GM19239 (cell line): ENCODE measurements at regions not wholly inside any gene's neighbourhood (a gene's known extent, or its start where the extent isn't known, plus 50 kb on each side); places are given as distances from the start of the nearest gene placed in this dataset.

Source experiments
- DNase-seq: peaks from one replicate; pipeline ENCODE4 v3.0.0; 2011; ENCODE audit warnings: low spot score; ENCODE audit not compliant: insufficient read length
- FAIRE-seq: peaks from 2 replicates; lab custom pipeline; 2011; peaks lifted over from hg19 to GRCh38; lab: Jason Lieb, UNC

DNA sequence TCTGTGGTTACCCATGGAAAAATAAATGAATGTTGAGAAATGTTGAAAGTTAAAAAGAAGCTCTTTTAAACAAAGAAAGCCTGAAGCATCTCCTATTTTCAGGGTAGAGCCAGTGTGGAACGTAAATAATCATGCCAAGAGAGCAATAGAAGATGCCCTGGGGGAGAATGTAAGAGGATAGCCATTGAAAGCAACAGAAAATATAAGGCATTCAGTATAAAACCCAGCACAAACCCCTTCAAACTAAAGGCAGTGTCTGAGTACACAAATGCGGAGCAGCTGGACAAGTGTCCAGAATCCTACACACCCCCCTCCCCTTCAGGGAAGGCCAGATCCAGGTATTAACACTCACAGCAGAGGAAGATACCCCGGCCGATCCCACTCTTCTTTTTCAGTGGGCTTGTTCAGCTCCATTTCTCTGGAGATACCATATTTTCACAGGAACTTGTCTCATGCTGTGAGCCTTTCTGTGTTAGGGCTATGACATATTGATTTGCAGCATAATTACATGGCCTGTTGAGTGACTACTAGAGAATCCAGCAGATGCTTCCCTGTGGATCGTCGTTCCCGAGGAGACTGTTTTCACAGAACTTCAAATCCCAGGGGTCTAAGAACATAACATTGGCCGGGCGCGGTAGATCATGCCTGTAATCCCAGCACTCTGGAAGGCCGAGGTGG is 101.2 kb downstream of the PLK2 start:
- FAIRE-seq (no peak), DNase-seq (no peak)

DNA sequence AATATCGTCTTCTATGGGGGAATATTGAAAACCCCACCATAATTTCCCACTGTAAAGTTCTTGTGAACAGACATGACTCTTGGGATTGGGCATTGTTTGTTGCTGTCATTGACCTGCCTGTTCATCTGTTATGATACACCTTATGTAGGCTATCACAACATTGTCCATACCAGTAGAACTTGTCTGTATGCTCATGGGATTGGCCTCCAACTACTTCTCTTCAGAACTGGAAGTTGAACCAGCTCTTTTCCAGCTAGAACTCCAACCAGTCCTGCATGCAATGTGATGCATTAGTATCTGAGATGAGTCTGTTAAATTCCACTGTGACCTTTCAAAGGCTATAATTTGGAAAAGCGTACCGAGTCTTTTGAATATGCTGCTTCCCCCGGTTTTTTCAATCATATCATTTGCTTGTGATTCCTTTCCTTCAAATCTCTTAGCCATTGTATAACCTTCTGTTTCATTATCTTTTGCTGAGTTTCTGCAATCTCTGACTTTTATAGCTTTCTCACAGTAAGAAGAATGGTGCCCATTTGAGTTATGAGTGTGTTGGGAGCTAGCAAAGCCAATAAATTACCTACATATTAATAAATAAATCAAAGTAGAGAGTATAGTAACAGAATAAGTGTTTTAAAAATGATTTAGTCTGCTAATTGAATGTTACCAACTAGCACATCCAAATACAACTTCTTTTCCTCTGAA is 101.9 kb downstream of the PLK2 start:
- DNase-seq (no peak), FAIRE-seq (no peak)

DNA sequence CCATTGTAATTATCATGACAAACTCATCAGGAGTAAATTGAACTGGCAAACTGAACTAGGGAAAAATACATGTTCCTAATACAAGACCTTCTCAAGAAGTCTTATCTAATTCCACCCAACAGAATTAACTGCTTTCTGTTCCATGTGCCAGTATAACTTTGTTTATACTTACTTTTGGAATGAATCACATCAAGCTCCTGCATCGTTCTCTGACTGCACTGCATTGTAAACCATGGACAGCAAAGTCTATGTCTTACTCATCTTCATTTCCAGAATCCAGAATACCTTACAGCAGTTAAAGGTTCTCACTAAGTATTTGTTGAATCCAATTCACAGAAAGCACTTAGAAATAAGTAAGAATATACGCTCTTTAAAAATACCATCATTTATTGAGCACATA is 102.8 kb downstream of the PLK2 start:
- no peak for DNase-seq

DNA sequence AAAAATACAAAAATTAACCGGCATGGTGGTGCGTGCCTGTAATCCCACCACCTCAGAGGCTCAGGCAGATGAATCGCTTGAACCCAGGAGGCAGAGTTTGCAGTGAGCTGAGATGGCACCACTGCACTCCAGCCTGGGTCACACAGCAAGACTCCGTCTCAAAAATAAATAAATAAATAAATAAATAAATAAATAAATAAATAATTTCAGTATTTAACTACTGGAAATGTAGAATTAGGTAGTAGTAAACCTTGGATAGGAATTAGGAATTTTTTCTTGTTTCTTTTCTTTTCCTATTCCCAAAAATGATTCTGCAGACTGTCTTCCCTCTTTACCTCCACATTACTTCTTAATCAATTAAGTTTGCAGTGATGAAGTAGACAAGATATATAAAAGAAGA is 103.2 kb downstream of the PLK2 start:
- FAIRE-seq (no peak), DNase-seq (no peak)

More for the DNA sequence above, 102.8 kb downstream of the PLK2 start:
- no peak for FAIRE-seq

DNA sequence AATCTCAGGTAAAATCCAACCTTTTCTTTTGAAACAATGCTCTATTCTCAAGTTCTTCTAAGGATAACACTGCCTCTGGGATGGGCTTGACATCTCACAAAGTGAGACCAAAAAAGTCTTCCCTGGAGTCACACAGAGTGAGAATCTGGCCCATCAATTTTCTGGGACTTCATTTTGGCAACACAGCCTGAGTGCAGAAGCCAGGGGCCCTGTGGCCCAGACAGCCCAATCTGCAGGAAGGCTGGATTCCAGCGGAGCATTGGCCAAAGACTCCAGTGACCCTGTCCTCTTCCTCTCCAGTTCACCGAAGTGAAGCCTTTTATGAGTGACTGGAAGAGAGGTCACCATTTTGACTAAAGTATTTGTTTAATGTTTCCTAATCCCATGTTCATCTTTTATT is 105.1 kb downstream of the PLK2 start:
- no peak for DNase-seq
- FAIRE-seq: no peak

DNA sequence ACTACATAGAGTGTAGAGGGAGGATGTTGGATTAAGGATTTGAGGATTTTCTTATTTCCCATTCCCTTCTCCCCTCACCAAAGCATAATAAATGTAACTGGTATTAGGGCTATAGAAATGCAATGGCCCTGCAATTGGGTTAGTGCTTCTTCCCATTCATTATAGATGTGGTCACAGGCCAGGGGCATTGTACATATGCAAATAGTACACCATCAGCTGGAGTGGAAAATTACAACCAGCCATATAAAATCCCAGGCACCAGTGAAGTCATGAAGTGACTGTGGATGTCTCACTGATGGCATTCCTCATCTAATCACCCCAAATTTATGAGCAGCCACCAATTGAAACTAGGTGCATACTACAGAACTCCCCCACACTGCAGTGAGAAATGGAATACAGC is 105.9 kb downstream of the PLK2 start:
- FAIRE-seq (no peak), DNase-seq (no peak)

DNA sequence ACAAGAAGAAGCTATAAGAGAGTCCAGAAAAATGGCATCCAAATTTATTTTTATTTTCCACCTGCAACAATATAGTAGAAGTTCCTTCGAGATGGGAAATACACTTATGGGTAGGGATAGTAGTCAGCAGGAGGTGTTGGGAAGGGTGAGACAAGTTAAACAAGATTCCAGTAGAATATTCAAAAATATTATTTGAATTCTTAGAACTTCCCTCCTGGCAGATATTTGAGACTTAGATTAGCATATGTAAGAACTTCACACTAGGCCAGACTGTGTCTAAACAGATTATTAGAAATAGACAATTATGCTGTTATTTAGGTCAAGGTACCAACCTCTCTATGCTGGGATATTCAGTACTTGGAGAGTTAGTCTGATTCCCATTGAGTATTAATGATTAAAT is 108.7 kb downstream of the PLK2 start:
- FAIRE-seq (no peak), DNase-seq (no peak)

DNA sequence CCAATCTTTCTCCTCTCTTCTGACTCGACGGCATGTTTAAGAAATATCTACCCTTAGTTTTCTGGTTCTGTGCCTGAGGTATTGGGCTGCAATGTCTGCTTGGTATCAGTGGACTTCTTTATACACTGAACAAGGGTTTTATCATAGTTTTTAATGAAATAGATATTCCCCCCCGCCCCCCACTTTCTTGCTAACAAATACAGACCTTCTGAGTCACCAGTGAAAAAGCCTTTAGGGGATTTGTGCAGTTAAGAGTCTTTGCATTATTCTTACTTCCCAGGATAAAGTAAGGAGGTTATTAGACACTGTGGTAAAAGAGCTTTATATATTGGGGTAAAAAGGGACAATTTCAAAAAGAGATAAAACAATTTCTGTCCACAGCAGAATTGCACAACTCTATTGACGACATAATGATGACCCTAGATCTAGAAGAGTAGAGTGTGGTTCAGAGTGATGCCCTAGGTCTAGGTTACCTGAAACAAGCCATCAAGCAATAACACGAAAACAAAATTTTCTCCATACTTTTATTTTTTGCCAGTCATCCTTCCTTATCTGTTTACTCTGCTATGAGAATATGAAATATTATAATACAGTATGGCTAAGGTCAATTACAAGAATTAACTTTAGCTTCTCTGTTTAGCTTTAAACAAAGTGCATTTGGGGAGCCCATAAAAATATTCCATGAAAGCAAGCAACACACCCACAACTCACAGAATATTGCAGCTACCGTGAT is 110.7 kb downstream of the PLK2 start:
- FAIRE-seq: no peak

DNA sequence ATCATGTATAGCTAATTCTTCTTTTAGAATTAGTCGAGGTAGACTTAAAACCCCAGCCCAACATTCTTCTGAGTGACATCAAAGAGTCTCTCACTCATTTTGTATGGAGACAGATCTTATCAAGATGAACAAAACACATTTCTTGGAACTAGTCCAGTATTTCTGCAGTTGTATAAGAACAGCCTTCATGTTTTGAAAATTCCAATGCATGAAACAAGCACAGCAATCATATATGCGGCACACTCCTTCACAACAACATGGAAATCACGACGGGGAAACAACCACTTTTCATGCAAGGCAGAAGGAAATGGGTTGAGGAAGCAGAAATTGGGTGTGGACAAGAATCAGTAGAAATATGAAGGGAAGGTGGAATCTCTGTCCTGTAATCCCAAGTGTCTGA is 113.8 kb downstream of the PLK2 start:
- FAIRE-seq: no peak
- no peak for DNase-seq

More for the DNA sequence above, 110.7 kb downstream of the PLK2 start:
- DNase-seq: no peak

DNA sequence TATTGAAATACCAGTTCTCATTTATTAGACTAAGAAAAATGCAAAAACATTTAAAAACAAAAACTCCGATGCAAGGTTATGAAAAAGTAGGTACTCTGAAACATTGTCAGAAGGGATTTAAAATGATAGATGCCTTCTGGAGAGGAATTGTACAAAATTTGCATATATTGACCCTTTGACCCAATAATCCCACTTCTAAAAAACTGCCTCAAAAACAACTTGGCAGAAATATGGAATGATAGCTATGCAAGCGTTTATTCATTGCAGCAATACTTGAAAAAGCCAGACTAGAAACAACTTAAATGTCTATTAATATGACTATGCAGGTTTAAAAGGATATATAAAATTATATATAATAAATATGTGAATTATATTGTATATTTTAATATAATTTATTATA is 118.4 kb downstream of the PLK2 start:
- FAIRE-seq: no peak
- no peak for DNase-seq

DNA sequence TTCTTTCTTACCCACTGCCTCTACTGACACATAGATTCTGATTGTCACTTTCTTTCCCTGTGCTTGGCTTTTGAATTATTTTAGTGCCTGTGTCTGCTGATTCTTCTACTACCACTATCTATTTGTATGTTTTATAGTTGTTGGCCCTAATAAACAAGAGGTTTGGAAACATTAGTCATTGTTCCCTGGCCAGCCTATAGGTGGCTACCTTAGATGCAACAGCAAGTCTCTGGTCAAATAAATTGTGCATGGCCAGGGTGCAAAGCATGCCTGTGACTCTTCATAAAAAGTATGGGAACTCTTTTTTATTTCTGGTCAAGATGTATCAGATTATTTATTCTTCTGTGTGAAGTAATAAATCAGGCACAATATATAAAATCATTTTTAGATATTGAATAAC is 124.4 kb downstream of the PLK2 start:
- DNase-seq (no peak), FAIRE-seq (no peak)

DNA sequence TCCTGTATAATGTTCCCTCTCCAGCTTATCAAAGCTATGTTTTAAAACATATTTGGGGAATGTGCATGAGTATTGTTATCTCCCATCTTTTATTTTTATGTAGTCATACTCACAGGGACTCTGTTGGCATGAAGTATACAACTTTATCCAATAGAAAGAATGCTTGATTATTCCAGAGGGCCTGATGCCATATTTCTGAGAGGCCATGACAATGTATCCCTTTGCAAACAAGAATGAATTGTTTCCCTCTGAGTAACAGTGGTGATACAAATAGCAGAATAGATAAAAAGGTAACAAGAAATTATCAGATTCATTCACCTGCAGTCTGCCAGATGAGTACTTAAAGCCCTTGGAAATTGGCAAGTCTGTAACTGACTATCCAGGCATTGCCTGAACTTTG is 125.9 kb downstream of the PLK2 start:
- no peak for FAIRE-seq
- no peak for DNase-seq

DNA sequence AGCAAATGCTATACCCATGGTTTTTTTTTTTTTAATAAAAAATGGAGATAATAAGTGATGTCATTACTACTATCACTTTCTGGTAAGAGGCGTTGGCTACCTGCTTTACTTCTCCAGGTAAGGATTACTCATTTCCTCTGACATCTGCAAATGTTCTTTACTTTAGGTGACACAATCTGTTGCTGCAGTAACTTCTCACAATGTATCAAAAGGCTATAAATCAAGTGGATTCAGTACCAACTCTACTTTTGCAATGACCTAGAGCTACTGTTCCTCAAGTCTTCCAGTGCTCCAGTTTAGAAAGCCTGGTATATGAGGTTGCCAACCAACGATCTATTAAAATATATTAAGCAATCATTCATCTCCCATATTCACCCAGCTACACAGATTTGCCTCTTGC is 129.1 kb downstream of the PLK2 start:
- DNase-seq (no peak), FAIRE-seq (no peak)

DNA sequence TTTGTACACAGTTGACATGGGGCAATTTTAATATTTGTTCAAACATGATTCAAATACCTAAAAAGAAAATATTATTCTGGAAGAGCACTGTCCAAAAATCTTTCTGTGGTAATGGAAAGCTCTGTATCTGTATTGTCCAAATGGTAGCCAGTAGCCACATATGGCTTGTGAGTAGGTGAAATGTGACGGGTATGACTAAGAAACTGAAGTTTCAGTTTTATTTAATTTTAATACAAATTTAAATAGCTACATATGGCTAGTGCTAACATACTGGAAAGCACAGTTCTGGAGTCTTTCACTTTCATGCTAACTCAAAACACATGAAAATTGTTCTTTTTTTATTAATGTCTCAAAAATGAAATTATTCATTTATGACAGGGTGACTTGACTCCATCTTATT is 132.6 kb downstream of the PLK2 start:
- DNase-seq (no peak), FAIRE-seq (no peak)

DNA sequence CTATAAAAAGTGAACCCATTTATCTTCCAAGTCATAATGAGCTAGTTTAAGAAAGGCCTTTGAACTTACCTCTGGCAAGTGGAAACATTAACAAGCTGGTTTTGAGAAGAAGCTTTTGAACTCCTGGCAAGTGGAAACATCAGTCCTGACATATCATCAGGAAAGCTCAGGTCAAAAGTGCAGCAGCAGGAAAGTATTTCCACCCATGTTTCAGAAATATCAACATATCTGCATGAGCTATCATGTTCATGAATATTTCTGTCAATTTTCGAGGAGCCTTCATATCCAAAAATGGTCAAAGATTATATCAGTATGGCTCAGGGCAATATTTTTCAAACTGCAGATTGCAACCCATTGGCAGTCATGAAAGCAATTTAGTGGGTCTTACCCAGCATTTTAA is 133.9 kb downstream of the PLK2 start:
- no peak for FAIRE-seq

DNA sequence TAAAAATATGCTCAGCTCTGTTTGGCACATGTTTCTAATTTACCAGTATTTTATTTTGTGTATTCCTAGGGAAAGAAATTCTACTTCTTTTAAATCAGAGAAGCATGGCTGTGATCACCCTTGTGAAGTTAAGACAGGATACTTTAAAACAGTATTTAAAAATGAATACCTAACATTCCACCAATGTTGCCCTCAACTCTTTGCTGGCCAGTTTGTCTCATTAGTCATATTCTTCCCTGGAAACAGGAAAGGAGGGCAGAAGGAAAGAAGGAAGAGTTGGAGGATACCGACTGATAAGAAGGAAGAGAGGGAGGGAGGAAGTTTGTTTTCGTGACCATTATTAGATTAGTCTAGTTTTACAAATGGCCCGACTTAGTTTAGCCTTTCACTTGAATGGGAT is 137.4 kb downstream of the PLK2 start:
- no peak for FAIRE-seq

More for the DNA sequence above, 133.9 kb downstream of the PLK2 start:
- DNase-seq: no peak

DNA sequence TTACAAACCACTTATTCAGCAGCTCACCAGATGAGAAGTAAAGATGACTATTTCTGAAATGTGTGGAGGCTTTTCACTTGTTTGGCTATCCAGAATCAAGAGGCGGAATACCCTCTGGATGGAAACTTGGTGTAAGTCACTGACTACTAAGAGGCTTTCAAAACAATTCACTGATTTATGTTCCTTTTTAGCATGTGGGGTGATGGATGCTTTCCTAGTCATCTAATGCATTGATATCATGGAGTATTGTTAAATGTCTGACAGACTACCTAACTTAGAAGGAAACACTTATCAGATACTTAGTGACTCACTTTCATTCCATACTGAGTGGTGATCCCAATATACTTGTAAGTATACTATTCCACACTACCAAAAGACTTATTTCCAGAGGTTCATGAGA is 141.4 kb downstream of the PLK2 start:
- no peak for FAIRE-seq
- no peak for DNase-seq

More for the DNA sequence above, 137.4 kb downstream of the PLK2 start:
- DNase-seq: no peak

DNA sequence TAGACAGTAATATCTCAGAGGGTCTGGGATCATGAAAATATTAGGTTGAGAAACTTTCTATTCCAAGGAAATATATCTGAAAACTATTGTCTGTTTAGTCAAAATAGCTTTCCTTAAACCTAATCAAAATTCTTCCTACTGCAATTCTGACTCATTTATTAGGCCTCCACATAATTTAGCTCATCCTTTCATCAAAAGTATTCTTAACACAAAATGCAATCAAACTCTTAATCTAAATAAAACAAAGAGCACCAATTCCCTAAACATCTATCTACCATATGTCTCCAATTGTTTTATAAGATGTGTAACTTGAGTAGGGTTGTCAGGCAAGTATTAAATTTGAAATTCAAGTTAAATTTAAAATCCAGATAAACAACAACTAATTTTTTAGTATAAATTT is 142.1 kb downstream of the PLK2 start:
- DNase-seq: no peak
- FAIRE-seq: no peak

DNA sequence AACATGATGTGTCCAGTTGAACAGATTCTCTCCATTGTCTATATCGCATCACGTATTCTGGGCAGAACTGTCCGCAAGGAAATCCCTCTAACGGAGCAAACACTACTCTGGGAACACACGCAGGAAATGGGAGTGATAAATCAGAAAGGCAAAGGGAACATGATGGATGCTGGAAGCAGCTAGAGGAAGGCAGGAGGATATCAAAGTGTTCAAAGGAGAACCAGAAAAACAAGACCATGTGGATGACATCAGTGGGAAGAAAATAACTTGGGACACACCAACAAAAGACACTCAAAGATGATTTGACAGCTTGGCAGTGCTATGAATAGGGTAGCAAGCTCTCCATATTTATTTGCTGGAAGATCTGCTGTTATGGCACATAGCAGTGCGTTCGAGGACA is 142.9 kb downstream of the PLK2 start:
- FAIRE-seq (no peak), DNase-seq (no peak)

DNA sequence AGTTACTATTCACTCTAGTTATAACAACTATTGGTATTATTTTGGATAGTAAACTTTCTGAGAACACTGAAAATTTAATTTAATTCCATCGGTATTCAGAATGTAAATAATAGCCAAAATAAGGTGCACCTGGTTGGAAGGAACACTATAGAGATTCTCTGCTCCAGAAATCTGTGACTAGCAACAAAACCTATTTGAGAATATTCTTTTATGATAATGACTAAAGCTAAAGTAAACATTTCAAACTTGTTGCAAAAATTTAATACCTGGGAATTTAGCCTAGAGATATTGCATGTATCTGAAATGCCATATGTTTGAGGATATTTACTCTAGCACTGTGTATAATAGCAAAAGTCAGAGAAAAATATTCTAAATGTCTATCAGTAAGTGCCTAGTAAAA is 144.1 kb downstream of the PLK2 start:
- FAIRE-seq: no peak
- no peak for DNase-seq
